WTC11 (cell line): ENCODE measurements at regions not wholly inside any gene's neighbourhood (a gene's known extent, or its start where the extent isn't known, plus 50 kb on each side); places are given as distances from the start of the nearest gene placed in this dataset.

Experiments
- ATAC-seq: fragments of 200-7000 bp; cut with Tn5 transposase; 2 replicates; pipeline ENCODE4 v1.10.0; 2021; ENCODE audit warnings: mild to moderate bottlenecking, moderate library complexity
- CTCF ChIA-PET: fragments of 300-600 bp; sonication (Branson Sonifier 250); formaldehyde crosslinking; loops from one replicate; lab custom pipeline; 2021; ENCODE audit warnings: antibody characterized with exemption; lab: Charles Lee
- POLR2A ChIA-PET: fragments of 350-600 bp; sonication (Branson Sonifier 250); formaldehyde crosslinking; loops from one replicate; lab custom pipeline; 2021; ENCODE audit warnings: antibody characterized with exemption; lab: Charles Lee
- DNase-seq: peaks from one replicate; pipeline ENCODE4 v3.0.0; 2021; ENCODE audit warnings: low spot score
- H3K27ac Mint-ChIP-seq: 2 replicates; pipeline ENCODE4 v1.8.0; 2021; ENCODE audit warnings: mixed read lengths
- H3K27me3 Mint-ChIP-seq: 2 replicates; pipeline ENCODE4 v1.8.0; 2021; ENCODE audit warnings: low read depth, mild to moderate bottlenecking, moderate library complexity, mixed read lengths
- H3K36me3 Mint-ChIP-seq: 2 replicates; pipeline ENCODE4 v1.8.0; 2021; ENCODE audit warnings: mixed read lengths
- H3K4me1 Mint-ChIP-seq: 2 replicates; pipeline ENCODE4 v1.8.0; 2022; ENCODE audit warnings: mixed read lengths
- H3K4me3 Mint-ChIP-seq: 2 replicates; pipeline ENCODE4 v1.8.0; 2021; ENCODE audit warnings: mild to moderate bottlenecking, moderate library complexity, mixed read lengths
- H3K9me3 Mint-ChIP-seq: 2 replicates; pipeline ENCODE4 v1.8.0; 2021; ENCODE audit warnings: mixed read lengths
- ELF4 ChIP-seq: sonication (generic); formaldehyde crosslinking; IDR thresholded peaks from 2 replicates; pipeline ENCODE4 v1.8.1; 2022; ENCODE audit warnings: low read depth, mild to moderate bottlenecking, moderate library complexity, missing genetic modification reagents
- ETV6 ChIP-seq: sonication (generic); formaldehyde crosslinking; IDR thresholded peaks from 2 replicates; pipeline ENCODE4 v1.8.1; 2022; ENCODE audit warnings: mild to moderate bottlenecking, missing genetic modification reagents
- FOXK1 ChIP-seq: sonication (generic); formaldehyde crosslinking; IDR thresholded peaks from 2 replicates; pipeline ENCODE4 v1.8.0; 2022; ENCODE audit warnings: mild to moderate bottlenecking, moderate library complexity, missing genetic modification reagents
- GTF2I ChIP-seq: fragments of 250-450 bp; sonication (Bioruptor Pico); conservative IDR thresholded peaks from 2 replicates; pipeline ENCODE4 v1.4.0; 2021; ENCODE audit warnings: mild to moderate bottlenecking
- HMGA2 ChIP-seq: fragments of 250-450 bp; sonication (Bioruptor Pico); IDR thresholded peaks from 2 replicates; pipeline ENCODE4 v1.4.0; 2021; ENCODE audit warnings: mild to moderate bottlenecking, moderate library complexity
- NR2C2 ChIP-seq: sonication (generic); formaldehyde crosslinking; IDR thresholded peaks from 2 replicates; pipeline ENCODE4 v1.8.0; 2022; ENCODE audit warnings: mild to moderate bottlenecking, missing genetic modification reagents
- RELA ChIP-seq: sonication (generic); formaldehyde crosslinking; IDR thresholded peaks from 2 replicates; pipeline ENCODE4 v1.8.1; 2022; ENCODE audit warnings: missing genetic modification reagents, mild to moderate bottlenecking, borderline replicate concordance
- ZNF263 ChIP-seq: sonication (generic); formaldehyde crosslinking; IDR thresholded peaks from 2 replicates; pipeline ENCODE4 v1.8.1; 2022; ENCODE audit warnings: low read depth, mild to moderate bottlenecking, moderate library complexity, missing genetic modification reagents
- ZNF396 ChIP-seq: fragments of 250-450 bp; sonication (Bioruptor Pico); IDR thresholded peaks from 2 replicates; pipeline ENCODE4 v1.8.0; 2021; ENCODE audit warnings: mild to moderate bottlenecking, moderate library complexity, borderline replicate concordance
- TF ChIP-seq, protein P1 (sequence below): sonication (generic); formaldehyde crosslinking; IDR thresholded peaks from 2 replicates; pipeline ENCODE4 v1.8.1; 2022; ENCODE audit warnings: low read depth, missing genetic modification reagents, borderline replicate concordance
- TF ChIP-seq, protein P2 (sequence below): sonication (generic); formaldehyde crosslinking; IDR thresholded peaks from 2 replicates; pipeline ENCODE4 v1.8.1; 2023; ENCODE audit warnings: mild to moderate bottlenecking, moderate library complexity, missing genetic modification reagents
- TF ChIP-seq, protein P3 (sequence below): fragments of 250-450 bp; sonication (Bioruptor Pico); IDR thresholded peaks from 2 replicates; pipeline ENCODE4 v1.9.0; 2021; ENCODE audit warnings: mild to moderate bottlenecking, borderline replicate concordance
- TF ChIP-seq, protein P4 (sequence below): sonication (generic); formaldehyde crosslinking; conservative IDR thresholded peaks from 2 replicates; pipeline ENCODE4 v1.8.1; 2023; ENCODE audit warnings: mild to moderate bottlenecking, low read depth, missing genetic modification reagents, moderate library complexity
- TF ChIP-seq, protein P5 (sequence below): sonication (generic); formaldehyde crosslinking; IDR thresholded peaks from 2 replicates; pipeline ENCODE4 v1.8.0; 2023; ENCODE audit warnings: mild to moderate bottlenecking, missing genetic modification reagents
- TF ChIP-seq, protein P6 (sequence below): sonication (generic); formaldehyde crosslinking; IDR thresholded peaks from 2 replicates; pipeline ENCODE4 v1.8.0; 2022; ENCODE audit warnings: mild to moderate bottlenecking, missing genetic modification reagents

DNA sequence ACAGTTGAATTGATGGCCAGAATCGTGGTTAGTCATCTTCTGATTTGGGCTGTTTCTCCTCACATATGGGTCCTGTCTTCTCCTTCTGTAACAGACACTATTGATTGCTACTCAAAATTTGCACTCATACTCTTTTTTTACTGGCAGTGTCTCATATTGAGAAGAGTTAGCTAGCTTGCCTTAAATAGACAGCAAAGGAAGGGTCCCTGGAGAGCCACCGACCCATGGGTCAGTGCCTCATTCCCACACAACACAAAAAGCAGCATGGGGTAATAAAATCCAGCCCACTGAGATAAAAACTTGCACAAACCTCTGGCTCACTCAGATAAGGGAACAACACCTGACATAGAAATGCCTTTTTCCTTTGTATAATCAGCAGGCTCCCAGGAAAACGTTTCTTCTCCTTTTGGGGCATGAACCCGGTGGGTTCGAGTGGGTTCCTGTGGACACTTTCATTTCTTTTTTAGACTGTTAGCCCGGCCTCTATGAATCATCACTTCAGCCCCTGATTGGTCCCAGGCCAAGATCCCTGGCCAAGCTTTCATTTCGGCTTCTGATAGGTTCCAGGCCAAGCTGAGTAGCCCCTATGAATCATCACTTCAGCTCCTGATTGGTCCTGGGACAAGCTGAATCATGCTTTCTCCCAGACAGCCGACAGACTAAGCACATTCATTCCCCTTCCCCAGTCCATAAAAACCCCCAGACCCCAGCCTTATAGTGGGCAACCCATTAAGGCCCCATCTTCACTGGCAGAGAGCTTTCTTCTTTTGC lies 408.1 kb downstream of the DCAF12L2 start:
- H3K4me1 Mint-ChIP-seq: no peaks in the 10 kb centered on the region
- H3K4me3 Mint-ChIP-seq: no peak overlapping the region
- peaks cover 10% of the 10 kb centered on the region for H3K36me3 Mint-ChIP-seq
- TF ChIP-seq, protein P1, sequence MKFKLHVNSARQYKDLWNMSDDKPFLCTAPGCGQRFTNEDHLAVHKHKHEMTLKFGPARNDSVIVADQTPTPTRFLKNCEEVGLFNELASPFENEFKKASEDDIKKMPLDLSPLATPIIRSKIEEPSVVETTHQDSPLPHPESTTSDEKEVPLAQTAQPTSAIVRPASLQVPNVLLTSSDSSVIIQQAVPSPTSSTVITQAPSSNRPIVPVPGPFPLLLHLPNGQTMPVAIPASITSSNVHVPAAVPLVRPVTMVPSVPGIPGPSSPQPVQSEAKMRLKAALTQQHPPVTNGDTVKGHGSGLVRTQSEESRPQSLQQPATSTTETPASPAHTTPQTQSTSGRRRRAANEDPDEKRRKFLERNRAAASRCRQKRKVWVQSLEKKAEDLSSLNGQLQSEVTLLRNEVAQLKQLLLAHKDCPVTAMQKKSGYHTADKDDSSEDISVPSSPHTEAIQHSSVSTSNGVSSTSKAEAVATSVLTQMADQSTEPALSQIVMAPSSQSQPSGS: no peak
- no peak for TF ChIP-seq ZNF396
- TF ChIP-seq ZNF263: no peak
- TF ChIP-seq, protein P2, sequence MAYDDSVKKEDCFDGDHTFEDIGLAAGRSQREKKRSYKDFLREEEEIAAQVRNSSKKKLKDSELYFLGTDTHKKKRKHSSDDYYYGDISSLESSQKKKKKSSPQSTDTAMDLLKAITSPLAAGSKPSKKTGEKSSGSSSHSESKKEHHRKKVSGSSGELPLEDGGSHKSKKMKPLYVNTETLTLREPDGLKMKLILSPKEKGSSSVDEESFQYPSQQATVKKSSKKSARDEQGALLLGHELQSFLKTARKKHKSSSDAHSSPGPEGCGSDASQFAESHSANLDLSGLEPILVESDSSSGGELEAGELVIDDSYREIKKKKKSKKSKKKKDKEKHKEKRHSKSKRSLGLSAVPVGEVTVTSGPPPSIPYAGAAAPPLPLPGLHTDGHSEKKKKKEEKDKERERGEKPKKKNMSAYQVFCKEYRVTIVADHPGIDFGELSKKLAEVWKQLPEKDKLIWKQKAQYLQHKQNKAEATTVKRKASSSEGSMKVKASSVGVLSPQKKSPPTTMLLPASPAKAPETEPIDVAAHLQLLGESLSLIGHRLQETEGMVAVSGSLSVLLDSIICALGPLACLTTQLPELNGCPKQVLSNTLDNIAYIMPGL (CRISPR knock-in tag): no peak
- TF ChIP-seq, protein P3, sequence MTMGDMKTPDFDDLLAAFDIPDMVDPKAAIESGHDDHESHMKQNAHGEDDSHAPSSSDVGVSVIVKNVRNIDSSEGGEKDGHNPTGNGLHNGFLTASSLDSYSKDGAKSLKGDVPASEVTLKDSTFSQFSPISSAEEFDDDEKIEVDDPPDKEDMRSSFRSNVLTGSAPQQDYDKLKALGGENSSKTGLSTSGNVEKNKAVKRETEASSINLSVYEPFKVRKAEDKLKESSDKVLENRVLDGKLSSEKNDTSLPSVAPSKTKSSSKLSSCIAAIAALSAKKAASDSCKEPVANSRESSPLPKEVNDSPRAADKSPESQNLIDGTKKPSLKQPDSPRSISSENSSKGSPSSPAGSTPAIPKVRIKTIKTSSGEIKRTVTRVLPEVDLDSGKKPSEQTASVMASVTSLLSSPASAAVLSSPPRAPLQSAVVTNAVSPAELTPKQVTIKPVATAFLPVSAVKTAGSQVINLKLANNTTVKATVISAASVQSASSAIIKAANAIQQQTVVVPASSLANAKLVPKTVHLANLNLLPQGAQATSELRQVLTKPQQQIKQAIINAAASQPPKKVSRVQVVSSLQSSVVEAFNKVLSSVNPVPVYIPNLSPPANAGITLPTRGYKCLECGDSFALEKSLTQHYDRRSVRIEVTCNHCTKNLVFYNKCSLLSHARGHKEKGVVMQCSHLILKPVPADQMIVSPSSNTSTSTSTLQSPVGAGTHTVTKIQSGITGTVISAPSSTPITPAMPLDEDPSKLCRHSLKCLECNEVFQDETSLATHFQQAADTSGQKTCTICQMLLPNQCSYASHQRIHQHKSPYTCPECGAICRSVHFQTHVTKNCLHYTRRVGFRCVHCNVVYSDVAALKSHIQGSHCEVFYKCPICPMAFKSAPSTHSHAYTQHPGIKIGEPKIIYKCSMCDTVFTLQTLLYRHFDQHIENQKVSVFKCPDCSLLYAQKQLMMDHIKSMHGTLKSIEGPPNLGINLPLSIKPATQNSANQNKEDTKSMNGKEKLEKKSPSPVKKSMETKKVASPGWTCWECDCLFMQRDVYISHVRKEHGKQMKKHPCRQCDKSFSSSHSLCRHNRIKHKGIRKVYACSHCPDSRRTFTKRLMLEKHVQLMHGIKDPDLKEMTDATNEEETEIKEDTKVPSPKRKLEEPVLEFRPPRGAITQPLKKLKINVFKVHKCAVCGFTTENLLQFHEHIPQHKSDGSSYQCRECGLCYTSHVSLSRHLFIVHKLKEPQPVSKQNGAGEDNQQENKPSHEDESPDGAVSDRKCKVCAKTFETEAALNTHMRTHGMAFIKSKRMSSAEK (CRISPR knock-in tag): no peak
- no peak for TF ChIP-seq RELA
- H3K27me3 Mint-ChIP-seq: no peaks in the 10 kb centered on the region
- CTCF ChIA-PET: no interaction called here
- H3K27ac Mint-ChIP-seq: no peak overlapping the region
- POLR2A ChIA-PET: no interaction called here
- H3K9me3 Mint-ChIP-seq: peaks cover 11% of the 10 kb centered on the region
- no peak for ATAC-seq
- no peak for DNase-seq

DNA sequence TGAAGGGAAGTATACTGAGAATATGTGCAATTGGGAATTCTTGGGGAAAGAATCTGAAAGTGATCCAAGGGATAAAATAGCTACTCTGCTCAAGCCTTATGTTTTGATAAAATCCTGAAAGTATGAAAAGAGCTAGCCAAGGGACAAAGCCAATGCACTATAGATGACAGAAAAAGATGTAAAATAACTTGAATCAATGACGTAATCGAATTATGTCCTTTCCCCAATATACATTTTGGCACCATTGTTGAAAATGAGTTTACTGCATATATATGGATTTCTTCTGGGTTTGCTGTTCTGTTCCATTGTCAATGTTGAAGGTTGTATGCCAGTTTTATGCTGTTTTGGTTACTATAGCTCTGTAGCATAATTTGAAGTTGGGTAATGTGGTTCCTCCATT lies 407.3 kb downstream of the DCAF12L2 start:
- peaks cover 15% of the 10 kb centered on the region for H3K36me3 Mint-ChIP-seq
- no peaks in the 10 kb centered on the region for H3K4me1 Mint-ChIP-seq
- CTCF ChIA-PET: no interaction called here
- POLR2A ChIA-PET: no interaction called here
- no peaks in the 10 kb centered on the region for H3K27me3 Mint-ChIP-seq
- ATAC-seq: no peak
- H3K9me3 Mint-ChIP-seq: peaks cover 18% of the 10 kb centered on the region
- no peak overlapping the region for H3K4me3 Mint-ChIP-seq
- no peak for DNase-seq
- no peak overlapping the region for H3K27ac Mint-ChIP-seq
- TF ChIP-seq, protein P4, sequence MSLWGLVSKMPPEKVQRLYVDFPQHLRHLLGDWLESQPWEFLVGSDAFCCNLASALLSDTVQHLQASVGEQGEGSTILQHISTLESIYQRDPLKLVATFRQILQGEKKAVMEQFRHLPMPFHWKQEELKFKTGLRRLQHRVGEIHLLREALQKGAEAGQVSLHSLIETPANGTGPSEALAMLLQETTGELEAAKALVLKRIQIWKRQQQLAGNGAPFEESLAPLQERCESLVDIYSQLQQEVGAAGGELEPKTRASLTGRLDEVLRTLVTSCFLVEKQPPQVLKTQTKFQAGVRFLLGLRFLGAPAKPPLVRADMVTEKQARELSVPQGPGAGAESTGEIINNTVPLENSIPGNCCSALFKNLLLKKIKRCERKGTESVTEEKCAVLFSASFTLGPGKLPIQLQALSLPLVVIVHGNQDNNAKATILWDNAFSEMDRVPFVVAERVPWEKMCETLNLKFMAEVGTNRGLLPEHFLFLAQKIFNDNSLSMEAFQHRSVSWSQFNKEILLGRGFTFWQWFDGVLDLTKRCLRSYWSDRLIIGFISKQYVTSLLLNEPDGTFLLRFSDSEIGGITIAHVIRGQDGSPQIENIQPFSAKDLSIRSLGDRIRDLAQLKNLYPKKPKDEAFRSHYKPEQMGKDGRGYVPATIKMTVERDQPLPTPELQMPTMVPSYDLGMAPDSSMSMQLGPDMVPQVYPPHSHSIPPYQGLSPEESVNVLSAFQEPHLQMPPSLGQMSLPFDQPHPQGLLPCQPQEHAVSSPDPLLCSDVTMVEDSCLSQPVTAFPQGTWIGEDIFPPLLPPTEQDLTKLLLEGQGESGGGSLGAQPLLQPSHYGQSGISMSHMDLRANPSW: no peak
- TF ChIP-seq, protein P1: no peak
- TF ChIP-seq FOXK1 (no peak), NR2C2 (CRISPR knock-in tag) (no peak), ZNF263 (no peak), HMGA2 (CRISPR knock-in tag) (no peak), ETV6 (CRISPR knock-in tag) (no peak), ELF4 (CRISPR knock-in tag) (no peak), GTF2I (CRISPR knock-in tag) (no peak)
- TF ChIP-seq, protein P5, sequence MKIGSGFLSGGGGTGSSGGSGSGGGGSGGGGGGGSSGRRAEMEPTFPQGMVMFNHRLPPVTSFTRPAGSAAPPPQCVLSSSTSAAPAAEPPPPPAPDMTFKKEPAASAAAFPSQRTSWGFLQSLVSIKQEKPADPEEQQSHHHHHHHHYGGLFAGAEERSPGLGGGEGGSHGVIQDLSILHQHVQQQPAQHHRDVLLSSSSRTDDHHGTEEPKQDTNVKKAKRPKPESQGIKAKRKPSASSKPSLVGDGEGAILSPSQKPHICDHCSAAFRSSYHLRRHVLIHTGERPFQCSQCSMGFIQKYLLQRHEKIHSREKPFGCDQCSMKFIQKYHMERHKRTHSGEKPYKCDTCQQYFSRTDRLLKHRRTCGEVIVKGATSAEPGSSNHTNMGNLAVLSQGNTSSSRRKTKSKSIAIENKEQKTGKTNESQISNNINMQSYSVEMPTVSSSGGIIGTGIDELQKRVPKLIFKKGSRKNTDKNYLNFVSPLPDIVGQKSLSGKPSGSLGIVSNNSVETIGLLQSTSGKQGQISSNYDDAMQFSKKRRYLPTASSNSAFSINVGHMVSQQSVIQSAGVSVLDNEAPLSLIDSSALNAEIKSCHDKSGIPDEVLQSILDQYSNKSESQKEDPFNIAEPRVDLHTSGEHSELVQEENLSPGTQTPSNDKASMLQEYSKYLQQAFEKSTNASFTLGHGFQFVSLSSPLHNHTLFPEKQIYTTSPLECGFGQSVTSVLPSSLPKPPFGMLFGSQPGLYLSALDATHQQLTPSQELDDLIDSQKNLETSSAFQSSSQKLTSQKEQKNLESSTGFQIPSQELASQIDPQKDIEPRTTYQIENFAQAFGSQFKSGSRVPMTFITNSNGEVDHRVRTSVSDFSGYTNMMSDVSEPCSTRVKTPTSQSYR: no peak
- TF ChIP-seq, protein P6, sequence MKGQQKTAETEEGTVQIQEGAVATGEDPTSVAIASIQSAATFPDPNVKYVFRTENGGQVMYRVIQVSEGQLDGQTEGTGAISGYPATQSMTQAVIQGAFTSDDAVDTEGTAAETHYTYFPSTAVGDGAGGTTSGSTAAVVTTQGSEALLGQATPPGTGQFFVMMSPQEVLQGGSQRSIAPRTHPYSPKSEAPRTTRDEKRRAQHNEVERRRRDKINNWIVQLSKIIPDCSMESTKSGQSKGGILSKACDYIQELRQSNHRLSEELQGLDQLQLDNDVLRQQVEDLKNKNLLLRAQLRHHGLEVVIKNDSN (CRISPR knock-in tag): no peak
